ENCODE measurements at regions not wholly inside any gene's neighbourhood (a gene's known extent, or its start where the extent isn't known, plus 50 kb on each side); places are given as distances from the start of the nearest gene placed in this dataset.

DNA sequence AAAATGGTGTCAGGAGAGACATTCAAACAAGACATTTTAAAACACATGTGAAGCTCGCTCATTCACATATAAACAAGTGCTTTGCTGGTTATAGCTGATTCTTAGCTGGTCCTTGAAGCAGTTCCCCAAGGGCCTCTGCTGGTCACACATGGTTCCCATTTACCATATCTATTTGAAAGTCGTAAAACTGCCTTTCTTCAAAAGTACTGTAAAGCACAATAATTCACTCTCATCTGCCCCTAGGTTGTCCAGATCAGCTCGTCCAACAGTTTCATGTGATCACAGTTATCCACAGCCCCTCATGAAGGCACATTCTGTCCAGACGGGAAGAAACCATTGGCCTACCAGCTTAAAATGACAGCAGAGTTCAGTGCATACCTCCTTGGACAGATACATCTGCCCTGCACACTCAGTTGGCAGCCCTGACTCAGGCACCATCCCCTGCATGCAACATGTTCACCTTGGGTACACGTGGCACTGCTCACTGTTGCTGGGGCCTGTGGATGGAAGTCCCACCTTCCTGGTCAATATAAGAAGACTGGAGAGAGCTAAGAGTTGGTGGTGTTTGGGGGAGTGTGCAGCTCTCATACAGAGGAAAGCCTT lies 108.0 kb upstream of the HAAO start:
- TF ChIP-seq, protein P1, sequence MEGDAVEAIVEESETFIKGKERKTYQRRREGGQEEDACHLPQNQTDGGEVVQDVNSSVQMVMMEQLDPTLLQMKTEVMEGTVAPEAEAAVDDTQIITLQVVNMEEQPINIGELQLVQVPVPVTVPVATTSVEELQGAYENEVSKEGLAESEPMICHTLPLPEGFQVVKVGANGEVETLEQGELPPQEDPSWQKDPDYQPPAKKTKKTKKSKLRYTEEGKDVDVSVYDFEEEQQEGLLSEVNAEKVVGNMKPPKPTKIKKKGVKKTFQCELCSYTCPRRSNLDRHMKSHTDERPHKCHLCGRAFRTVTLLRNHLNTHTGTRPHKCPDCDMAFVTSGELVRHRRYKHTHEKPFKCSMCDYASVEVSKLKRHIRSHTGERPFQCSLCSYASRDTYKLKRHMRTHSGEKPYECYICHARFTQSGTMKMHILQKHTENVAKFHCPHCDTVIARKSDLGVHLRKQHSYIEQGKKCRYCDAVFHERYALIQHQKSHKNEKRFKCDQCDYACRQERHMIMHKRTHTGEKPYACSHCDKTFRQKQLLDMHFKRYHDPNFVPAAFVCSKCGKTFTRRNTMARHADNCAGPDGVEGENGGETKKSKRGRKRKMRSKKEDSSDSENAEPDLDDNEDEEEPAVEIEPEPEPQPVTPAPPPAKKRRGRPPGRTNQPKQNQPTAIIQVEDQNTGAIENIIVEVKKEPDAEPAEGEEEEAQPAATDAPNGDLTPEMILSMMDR (IDR thresholded peaks at IDR 0.05; ENCODE audit: low read depth, low read length) = no peak
- TF ChIP-seq EZH2phosphoT487 (IDR thresholded peaks at IDR 0.05; ENCODE audit: low read depth) = no peak
